GM19372 (cell line): ENCODE measurements at regions not wholly inside any gene's neighbourhood (a gene's known extent, or its start where the extent isn't known, plus 50 kb on each side); places are given as distances from the start of the nearest gene placed in this dataset.

Source experiments
- ATAC-seq: cut with Tn5 transposase; IDR thresholded peaks from one replicate; pipeline ENCODE4 v1.9.1; 2021; ENCODE audit warnings: mild to moderate bottlenecking, low read depth, moderate library complexity; ENCODE audit not compliant: unreplicated experiment

DNA sequence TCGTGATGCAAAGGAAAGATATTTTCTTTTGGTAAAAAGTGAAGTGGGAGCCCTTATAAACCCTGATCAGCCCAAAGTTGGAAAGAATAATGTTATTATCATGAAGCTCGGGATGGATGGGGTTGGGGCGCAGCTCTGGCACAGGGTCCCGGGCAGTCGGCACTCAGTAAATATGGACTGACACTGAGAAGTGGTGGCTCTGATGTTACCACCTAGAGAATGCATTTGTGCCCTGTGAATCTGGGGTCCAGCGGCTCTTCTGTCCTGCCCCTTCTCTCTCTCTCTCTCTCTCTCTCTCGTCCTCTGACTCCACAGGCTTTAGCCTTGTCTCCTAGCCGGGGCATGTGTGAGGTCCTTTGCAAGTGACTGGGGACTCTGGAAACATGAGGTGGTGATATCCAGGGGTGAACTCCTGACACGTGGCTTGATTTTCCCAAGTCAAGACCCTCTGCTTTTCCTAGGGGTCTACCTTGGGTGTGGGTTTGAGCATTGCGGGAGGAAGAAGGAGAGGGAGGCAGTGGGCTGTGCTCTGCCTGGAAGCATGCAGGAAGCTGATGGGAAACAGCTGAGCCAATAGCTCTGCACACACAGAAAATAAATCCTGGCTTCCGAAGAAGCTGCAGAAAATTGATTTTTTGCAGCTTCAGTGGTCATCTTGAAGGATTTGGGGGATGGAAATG lies 162.7 kb downstream of the MACROH2A1 start:
- ATAC-seq, result no peak

GRCh38 chr5:135235551-135236227 lies 163.3 kb downstream of the MACROH2A1 start:
- ATAC-seq, result no peak

DNA sequence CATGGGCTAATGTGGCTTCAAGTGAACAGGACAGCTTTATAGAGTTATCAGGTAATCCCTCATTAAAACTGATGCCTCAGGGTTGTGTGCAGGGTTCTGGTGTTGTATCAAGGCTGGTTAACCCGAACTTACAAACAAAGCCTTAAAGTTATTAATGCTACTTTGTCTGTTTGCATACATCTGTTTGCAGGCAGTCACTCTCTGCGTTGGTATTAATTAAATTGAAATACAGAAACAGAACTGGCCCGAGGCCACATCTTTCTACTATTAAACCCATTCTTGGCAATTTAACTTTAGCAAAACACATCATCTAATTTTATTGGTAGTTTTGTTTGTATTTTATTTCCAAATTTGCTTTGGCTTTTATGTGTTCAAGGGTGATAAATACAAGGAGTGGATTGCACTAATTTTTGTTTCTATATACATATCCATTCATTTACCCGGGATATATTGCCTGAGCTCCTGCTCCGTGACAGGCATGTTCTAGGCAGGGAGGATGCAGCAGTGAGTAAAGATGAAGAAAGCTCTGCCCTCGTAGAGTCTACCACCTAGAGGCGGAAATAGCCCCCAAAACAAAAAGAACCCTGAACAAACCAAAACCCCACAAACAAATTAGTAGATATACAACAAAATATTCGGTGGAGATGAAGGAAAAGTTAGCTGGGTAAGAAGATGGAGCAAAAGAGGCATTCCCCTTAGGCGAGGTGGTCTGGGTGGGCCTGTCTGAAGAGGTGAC lies 164.2 kb downstream of the MACROH2A1 start:
- ATAC-seq, result no peak

GRCh38 chr5:135234242-135234641 lies 164.8 kb downstream of the MACROH2A1 start:
- no peak for ATAC-seq

GRCh38 chr5:135233477-135233876 lies 165.6 kb downstream of the MACROH2A1 start:
- no peak for ATAC-seq

DNA sequence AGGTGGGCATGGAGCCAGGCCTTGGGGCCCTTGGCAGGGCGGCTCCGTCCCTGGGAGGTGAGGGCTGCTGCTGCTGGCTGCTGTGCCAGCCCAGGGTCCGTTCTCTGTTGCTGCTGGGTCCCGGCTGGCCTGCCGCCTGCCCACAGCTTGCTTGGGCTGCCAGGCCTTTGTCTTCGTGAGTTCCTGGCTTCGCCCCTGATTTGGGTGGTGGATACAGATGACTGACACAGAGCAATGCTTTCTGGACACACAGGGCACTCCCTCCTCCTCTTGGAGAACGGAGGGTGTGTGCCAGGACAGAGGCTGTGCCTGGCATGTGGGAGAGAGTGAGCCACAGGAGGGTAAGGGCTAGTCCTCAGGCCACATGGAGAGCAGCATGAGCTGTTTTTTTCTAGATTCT lies 166.1 kb downstream of the MACROH2A1 start:
- ATAC-seq, result no peak

GRCh38 chr5:135231289-135231688 lies 167.7 kb downstream of the MACROH2A1 start:
- ATAC-seq, result no peak

- no peak for ATAC-seq
Observed at GRCh38 chr5:135230251-135230925, 168.6 kb downstream of the MACROH2A1 start.

DNA sequence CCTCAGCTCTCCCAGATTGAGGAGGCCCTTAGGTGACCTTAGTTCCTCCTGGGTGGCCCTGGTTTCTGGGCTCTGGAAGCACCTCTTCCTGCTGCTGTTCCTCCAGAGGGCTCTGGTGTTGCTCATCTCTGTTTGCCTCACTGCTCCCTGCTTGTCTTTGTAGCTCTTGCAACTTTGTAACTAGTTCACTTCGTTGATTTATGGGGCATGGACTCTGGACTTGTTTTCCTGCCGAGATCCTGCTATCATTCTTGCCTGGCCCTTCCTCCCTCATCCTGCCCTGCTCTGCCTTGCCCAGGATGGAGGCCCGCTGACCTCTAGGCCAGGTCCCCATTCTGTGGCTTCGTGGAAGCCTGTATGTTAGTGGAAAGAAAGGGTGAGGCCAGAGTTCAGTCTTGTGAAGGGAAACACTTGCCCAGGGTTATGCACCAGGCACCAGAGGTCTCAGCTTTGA lies 169.3 kb downstream of the MACROH2A1 start:
- no peak for ATAC-seq

- no peak for ATAC-seq
Observed at GRCh38 chr5:135229122-135229521, 169.9 kb downstream of the MACROH2A1 start.

- no peak for ATAC-seq
Observed at GRCh38 chr5:135228222-135228621, 170.8 kb downstream of the MACROH2A1 start.

DNA sequence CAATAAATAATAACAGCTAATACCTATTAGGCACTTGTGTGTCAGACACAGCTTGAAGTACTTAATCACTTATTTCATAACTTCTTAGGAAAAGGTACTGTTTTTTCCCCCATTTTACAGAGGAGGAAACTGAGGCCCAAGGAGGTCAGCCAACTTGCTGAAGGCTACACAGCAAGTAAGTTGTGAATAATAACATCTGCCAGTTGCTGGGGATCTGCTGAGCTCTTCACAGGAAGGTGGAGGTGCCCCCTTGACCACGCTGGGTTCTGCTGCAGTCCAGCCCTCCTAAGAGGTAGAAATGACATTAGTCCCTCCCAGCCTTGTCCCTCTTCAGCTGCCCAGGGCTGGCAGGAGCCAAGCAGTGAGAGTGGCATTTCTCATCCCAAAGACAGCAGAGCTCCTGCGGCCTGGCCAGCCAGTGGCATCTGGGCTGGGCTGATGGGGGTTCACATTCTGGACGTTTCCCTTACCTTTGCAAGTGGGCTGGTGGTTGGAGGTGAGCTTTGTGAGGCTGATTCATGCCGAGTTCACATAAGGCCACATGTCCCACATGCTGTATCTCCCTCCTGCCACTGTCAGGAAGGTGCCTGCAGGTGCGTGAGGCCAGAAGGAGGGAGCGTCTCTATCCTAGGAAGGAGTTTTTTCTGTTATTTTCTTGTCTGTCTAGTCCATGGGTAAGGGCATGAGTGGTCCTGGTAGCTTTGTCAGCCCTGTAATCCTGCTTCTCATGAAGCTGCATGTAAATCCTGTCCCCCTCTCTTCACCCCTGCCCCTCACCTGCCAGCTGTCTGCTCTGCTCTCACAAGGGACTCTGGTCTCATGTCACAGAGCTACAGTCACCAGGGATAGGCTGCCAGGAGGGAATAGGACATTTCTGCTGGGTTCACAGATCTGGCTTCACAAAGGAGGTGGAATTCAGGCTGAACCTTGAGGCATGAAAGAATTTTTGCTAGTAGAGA lies 171.7 kb downstream of the MACROH2A1 start:
- no peak for ATAC-seq

DNA sequence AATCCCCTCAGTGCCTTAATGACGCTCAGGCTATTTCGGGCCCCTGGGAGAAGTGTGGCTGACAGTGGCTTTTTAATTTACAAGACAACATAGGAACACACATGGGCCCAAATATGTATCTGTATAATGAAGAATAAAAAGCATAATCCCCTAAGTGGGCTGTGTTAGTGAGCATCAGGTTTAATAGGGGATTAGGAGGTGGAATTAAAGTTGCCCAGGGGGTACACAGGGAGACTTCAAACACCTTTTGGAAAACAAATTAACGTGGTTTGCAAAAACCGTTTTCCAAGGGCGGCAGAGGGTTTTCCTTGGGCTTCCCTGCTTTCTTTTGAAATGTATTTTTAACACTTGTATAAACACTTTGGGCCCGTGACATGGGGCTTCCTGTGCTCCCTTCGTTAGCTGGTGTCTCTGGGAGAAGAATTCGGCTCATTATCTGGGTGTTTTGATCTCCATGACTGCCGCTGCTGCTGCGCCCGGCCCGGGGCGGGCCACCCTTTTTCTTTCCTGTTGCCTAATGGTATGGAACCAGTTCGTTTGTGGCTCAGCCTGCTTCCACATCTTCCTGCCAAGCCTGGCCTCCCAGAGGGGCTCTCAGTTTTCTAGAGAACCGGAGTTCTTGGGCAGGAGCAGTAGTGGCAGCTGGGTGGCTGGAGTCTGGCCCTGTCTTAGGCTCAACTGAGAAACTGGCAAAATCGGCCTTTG lies 173.0 kb downstream of the MACROH2A1 start:
- ATAC-seq, result no peak

- ATAC-seq, result no peak
Observed at GRCh38 chr5:135223891-135224625, 175.0 kb downstream of the MACROH2A1 start.

- no peak for ATAC-seq
Observed at GRCh38 chr5:135223404-135223803, 175.6 kb downstream of the MACROH2A1 start.

GRCh38 chr5:135222771-135223170 lies 176.3 kb downstream of the MACROH2A1 start:
- ATAC-seq, result no peak

DNA sequence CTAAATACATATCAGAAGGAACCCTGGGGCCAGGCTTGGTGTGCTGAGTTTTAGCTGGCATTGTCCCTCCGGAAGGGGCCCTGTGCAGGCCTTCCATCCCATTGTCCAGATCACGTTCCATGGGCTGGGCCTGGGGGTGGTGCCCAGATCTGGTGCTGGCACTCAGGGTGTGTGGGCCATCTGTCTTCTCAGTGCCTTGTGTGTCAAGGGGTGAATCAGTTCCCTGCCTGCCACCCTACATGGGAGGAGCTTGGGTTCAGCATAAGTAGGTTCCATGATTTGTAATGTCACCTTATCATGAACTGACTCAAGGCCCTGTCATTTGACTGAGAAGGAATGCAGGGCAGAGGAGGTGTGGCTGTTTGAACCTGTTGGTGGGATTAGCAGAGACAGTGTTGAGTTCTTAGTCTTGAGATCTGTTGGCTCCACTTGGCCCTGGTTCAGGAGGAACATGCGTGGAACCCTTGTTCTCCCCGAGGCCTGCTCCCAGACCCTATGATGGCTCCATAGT lies 176.8 kb downstream of the MACROH2A1 start:
- ATAC-seq, result no peak

- ATAC-seq, result no peak
Observed at GRCh38 chr5:135221696-135222095, 177.3 kb downstream of the MACROH2A1 start.

DNA sequence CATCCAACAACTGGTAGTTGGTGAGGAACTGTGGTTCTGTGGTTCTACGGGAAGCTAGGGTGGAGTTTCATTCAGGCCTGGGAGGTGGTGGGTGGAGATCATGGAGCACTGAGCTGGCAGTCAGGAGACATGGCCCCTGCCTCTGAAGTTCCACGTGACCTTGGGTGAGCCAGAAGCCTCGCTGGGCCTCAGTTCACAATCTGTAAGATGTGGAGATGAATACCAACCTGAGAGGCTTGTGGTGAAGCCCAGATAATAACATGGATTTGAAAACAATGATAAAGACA lies 177.9 kb downstream of the MACROH2A1 start:
- no peak for ATAC-seq
